DMS153 treated with DMSO at 0.1 percent for 48 hours (cell line): ENCODE measurements at regions not wholly inside any gene's neighbourhood (a gene's known extent, or its start where the extent isn't known, plus 50 kb on each side); places are given as distances from the start of the nearest gene placed in this dataset.

Source experiments
- DNase-seq: peaks from one replicate; lab custom pipeline; 2025; ENCODE audit not compliant: unreplicated experiment; lab: John Stamatoyannopoulos, UW

DNA sequence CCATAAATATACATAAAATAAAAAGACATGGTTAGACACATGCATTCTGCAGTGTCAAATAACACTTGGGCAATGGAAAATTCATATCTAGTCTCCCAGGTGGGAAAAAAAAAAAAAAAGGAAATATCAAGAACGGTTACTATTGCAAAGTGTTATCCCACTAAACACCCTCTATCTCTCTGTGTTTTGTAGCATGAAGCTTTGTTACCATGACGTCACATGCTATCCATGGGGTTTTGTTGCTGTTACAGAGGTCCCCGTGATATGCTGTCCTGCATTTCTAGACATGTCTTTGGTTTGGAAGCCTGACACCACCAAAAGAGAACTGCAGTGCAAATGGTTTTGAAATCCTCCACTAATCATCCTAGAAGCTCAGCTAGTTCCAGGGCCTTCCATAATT is 50.7 kb upstream of the TLR3 start:
- no peak for DNase-seq

DNA sequence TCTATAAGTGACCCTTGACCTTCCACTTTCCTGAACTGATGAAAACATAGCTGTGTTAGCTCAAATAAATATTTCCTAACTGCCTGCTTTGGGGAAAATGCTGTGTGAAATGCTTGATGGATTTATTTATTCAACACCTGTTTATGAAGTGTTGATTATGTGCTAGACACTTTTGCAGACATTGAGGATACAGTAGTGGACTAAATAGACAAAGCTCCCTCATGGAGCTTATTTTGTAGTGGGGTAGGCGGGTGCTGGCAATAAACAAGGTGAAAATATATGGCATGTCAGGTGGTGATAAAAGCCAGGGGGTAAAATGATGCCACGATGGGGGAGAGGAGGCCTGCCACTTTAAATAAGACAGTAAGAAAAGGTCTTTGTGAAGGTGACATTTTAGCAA is 50.2 kb upstream of the TLR3 start:
- DNase-seq: no peak
